GM19397 (cell line): ENCODE measurements at regions not wholly inside any gene's neighbourhood (a gene's known extent, or its start where the extent isn't known, plus 50 kb on each side); places are given as distances from the start of the nearest gene placed in this dataset.
"Not testable (repeated sequence)": the region's sequence is repeated elsewhere in the genome, so short reads cannot be mapped to it uniquely, and the experiment has no call there.

Source experiments
- ATAC-seq: cut with Tn5 transposase; IDR thresholded peaks from one replicate; pipeline ENCODE4 v1.9.1; 2021; ENCODE audit warnings: mild to moderate bottlenecking, moderate library complexity; ENCODE audit not compliant: unreplicated experiment

- ATAC-seq: no peak
These were observed 658.4 kb downstream of the EFNA5 start for GRCh38 chr5:107012371-107012770.

- ATAC-seq: no peak
These were observed 659.1 kb downstream of the EFNA5 start for GRCh38 chr5:107011605-107012004.

- ATAC-seq: no peak
These were observed 660.7 kb downstream of the EFNA5 start for GRCh38 chr5:107010060-107010459.

GRCh38 chr5:107005653-107006052 is 665.1 kb downstream of the EFNA5 start:
- ATAC-seq: no peak

GRCh38 chr5:107005161-107005560 is 665.6 kb downstream of the EFNA5 start:
- no peak for ATAC-seq

- no peak for ATAC-seq
These were observed 668.6 kb downstream of the EFNA5 start for GRCh38 chr5:107002115-107002514.

- ATAC-seq: not testable (repeated sequence)
These were observed 671.2 kb downstream of the EFNA5 start for GRCh38 chr5:106999506-106999905.

GRCh38 chr5:106986006-106986405 is 684.7 kb downstream of the EFNA5 start:
- no peak for ATAC-seq

- no peak for ATAC-seq
These were observed 685.6 kb downstream of the EFNA5 start for GRCh38 chr5:106985174-106985573.

- not testable (repeated sequence) for ATAC-seq
These were observed 691.6 kb downstream of the EFNA5 start for GRCh38 chr5:106979178-106979577.

GRCh38 chr5:106978582-106979165 is 692.1 kb downstream of the EFNA5 start:
- ATAC-seq: not testable (repeated sequence)

- ATAC-seq: no peak
These were observed 694.4 kb downstream of the EFNA5 start for GRCh38 chr5:106976363-106976762.

GRCh38 chr5:106974272-106974671 is 696.5 kb downstream of the EFNA5 start:
- ATAC-seq: no peak

GRCh38 chr5:106966686-106967315 is 703.9 kb downstream of the EFNA5 start:
- no peak for ATAC-seq

- ATAC-seq: no peak
These were observed 706.6 kb downstream of the EFNA5 start for GRCh38 chr5:106964132-106964531.

- ATAC-seq: no peak
These were observed 707.1 kb downstream of the EFNA5 start for GRCh38 chr5:106963630-106964029.

- ATAC-seq: no peak
These were observed 708.1 kb downstream of the EFNA5 start for GRCh38 chr5:106962464-106963230.

GRCh38 chr5:106959387-106959786 is 711.4 kb downstream of the EFNA5 start:
- no peak for ATAC-seq

- no peak for ATAC-seq
These were observed 713.4 kb downstream of the EFNA5 start for GRCh38 chr5:106957336-106957735.

- ATAC-seq: no peak
These were observed 713.9 kb downstream of the EFNA5 start for GRCh38 chr5:106956886-106957285.

- no peak for ATAC-seq
These were observed 714.5 kb downstream of the EFNA5 start for GRCh38 chr5:106956187-106956586.

GRCh38 chr5:106940986-106941385 is 729.8 kb downstream of the EFNA5 start:
- ATAC-seq: no peak
